ENCODE measurements at regions not wholly inside any gene's neighbourhood (a gene's known extent, or its start where the extent isn't known, plus 50 kb on each side); places are given as distances from the start of the nearest gene placed in this dataset.

- DNase-seq (ENCODE audit: low read depth in 2 of 2) = no peak
Observed at GRCh38 chr14:40909906-40910305, 696.8 kb upstream of the LRFN5 start.

GRCh38 chr14:40903709-40904108 lies 703.0 kb upstream of the LRFN5 start:
- DNase-seq (ENCODE audit: low read depth in 2 of 2) = no peak

- DNase-seq (ENCODE audit: low read depth in 2 of 2) = no peak
Observed at GRCh38 chr14:40899435-40899834, 707.2 kb upstream of the LRFN5 start.

GRCh38 chr14:40894846-40895245 lies 711.8 kb upstream of the LRFN5 start:
- DNase-seq (ENCODE audit: low read depth in 2 of 2) = no peak

GRCh38 chr14:40889126-40889525 lies 717.5 kb upstream of the LRFN5 start:
- no peak for DNase-seq (ENCODE audit: low read depth in 2 of 2)

GRCh38 chr14:40887912-40888311 lies 718.8 kb upstream of the LRFN5 start:
- no peak for DNase-seq (ENCODE audit: low read depth in 2 of 2)

- no peak for DNase-seq (ENCODE audit: low read depth in 2 of 2)
Observed at GRCh38 chr14:40870252-40870651, 736.4 kb upstream of the LRFN5 start.

- DNase-seq (ENCODE audit: low read depth in 2 of 2) = no peak
Observed at GRCh38 chr14:40859055-40859454, 747.6 kb upstream of the LRFN5 start.

- DNase-seq (ENCODE audit: low read depth in 2 of 2) = no peak
Observed at GRCh38 chr14:40855343-40855742, 751.3 kb upstream of the LRFN5 start.

- DNase-seq (ENCODE audit: low read depth in 2 of 2) = no peak
Observed at GRCh38 chr14:40850191-40850590, 756.5 kb upstream of the LRFN5 start.

- no peak for DNase-seq (ENCODE audit: low read depth in 2 of 2)
Observed at GRCh38 chr14:40847480-40847879, 759.2 kb upstream of the LRFN5 start.

- no peak for DNase-seq (ENCODE audit: low read depth in 2 of 2)
Observed at GRCh38 chr14:40842816-40843215, 763.9 kb upstream of the LRFN5 start.

GRCh38 chr14:40841886-40842285 lies 764.8 kb upstream of the LRFN5 start:
- no peak for DNase-seq (ENCODE audit: low read depth in 2 of 2)

GRCh38 chr14:40838601-40839000 lies 768.1 kb upstream of the LRFN5 start:
- DNase-seq (ENCODE audit: low read depth in 2 of 2) = no peak

GRCh38 chr14:40806471-40806870 lies 800.2 kb upstream of the LRFN5 start:
- no peak for DNase-seq (ENCODE audit: low read depth in 2 of 2)

GRCh38 chr14:40796168-40796567 lies 810.5 kb upstream of the LRFN5 start:
- no peak for DNase-seq (ENCODE audit: low read depth in 2 of 2)

GRCh38 chr14:40784860-40785259 lies 821.8 kb upstream of the LRFN5 start:
- DNase-seq (ENCODE audit: low read depth in 2 of 2) = no peak

- DNase-seq (ENCODE audit: low read depth in 2 of 2) = no peak
Observed at GRCh38 chr14:40762685-40763084, 844.0 kb upstream of the LRFN5 start.

- DNase-seq (ENCODE audit: low read depth in 2 of 2) = no peak
Observed at GRCh38 chr14:40762177-40762576, 844.5 kb upstream of the LRFN5 start.

- no peak for DNase-seq (ENCODE audit: low read depth in 2 of 2)
Observed at GRCh38 chr14:40760704-40761103, 846.0 kb upstream of the LRFN5 start.

GRCh38 chr14:40758076-40758475 lies 848.6 kb upstream of the LRFN5 start:
- no peak for DNase-seq (ENCODE audit: low read depth in 2 of 2)

GRCh38 chr14:40757376-40757950 lies 849.2 kb upstream of the LRFN5 start:
- no peak for DNase-seq (ENCODE audit: low read depth in 2 of 2)

GRCh38 chr14:40733206-40733605 lies 873.5 kb upstream of the LRFN5 start:
- no peak for DNase-seq (ENCODE audit: low read depth in 2 of 2)

GRCh38 chr14:40727107-40727506 lies 879.6 kb upstream of the LRFN5 start:
- no peak for DNase-seq (ENCODE audit: low read depth in 2 of 2)
